Fibroblast of gingiva (primary cell): ENCODE measurements at regions not wholly inside any gene's neighbourhood (a gene's known extent, or its start where the extent isn't known, plus 50 kb on each side); places are given as distances from the start of the nearest gene placed in this dataset.

Experiments used
- DNase-seq: peaks from one replicate; pipeline ENCODE4 v3.0.0-alpha.2; 2011; ENCODE audit warnings: low read depth

DNA sequence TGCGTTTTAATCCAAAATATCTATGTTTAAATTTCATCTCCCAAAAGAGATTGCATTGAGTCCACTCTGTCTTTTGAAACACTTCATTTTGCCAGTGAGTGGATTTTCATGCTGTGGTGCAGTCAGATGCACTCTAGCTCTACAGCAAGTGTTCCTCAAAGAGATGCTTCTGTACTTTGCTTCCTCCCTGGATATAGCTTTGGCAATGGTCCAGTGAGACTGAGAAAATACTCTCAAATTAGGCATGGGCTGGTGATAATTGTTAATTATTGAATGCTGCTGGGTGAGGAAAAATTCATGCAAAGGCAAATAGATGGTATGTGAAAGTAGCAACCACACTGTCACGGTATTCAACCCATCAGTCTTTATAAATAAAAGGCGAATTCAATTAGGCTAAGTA lies 396.9 kb downstream of the ADGRL2 start:
- DNase-seq: no peak

DNA sequence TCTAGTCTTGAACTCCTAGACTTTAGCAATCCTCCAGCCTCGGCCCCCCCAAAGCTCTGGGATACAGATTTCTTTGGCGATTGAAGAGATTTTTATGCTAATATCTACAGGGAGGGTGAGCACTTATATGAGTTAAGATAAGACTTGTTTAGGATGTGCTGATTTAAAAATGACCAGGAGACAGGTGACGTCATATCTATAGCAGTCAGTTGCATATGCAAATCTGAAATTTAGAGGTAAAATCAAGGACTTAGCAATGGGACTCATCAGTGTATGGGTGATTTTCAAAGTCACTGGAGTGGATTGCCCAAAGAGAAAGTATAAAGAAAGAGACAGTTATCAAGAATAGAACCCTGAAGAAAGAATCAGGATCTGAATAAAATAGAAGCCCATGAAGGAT lies 394.5 kb downstream of the ADGRL2 start:
- DNase-seq: no peak

DNA sequence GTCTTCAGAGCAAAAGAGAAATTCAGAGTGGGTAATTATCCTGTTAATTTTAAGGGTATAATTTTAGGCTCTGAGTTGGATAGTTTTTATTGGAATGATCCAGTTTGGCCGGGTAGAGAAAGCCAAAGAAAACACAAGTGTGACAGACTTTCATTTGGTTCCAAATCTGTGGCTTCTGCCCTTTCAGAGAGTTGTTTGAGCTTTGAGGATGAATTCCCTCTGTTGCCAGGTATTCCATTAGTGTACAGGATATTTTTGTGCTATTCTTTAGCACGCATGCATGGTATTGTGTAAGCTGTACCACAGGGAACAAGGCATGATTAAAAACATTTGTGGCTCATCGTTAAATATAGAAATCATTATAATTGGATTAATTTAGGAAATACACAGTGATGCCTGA lies 384.4 kb downstream of the ADGRL2 start:
- DNase-seq: peak; percentile 89

DNA sequence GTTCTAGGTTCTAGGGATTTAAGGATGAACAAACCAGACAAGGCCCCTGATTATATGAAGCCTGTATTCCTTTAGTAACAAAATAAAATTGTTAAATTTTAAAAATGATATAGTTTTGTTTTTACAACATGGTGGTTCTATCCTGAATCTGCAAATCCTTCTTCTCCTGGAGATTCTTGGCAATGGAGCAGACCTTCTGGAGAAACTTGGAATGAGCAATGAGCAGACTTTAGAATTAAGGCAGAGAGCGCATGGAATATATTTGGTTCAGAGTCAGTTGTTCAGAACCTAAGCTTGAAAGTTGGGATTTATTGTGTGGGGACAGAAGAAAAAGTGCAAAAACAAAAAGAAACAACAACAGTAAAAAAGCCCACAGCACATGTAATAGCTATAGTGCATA lies 381.1 kb downstream of the ADGRL2 start:
- DNase-seq: no peak

DNA sequence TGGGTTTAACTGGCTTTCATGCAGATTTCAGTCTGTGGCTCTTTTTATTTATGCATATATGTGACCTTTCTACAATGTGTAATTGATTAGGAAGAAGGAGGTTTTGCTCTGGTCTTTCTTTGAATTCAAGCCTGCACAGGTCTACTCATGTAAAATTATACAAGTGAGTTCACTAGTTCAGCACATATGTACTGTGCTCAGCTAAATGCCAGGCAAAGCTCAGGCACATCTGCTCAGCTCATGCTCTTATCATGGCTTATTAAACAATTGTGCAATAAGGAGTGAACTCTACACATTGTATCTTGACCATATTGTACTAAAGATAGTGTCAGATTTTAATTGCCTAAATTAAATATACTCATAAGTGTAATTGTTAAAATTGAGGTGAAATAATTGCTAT lies 378.4 kb downstream of the ADGRL2 start:
- peak; percentile 23 for DNase-seq

DNA sequence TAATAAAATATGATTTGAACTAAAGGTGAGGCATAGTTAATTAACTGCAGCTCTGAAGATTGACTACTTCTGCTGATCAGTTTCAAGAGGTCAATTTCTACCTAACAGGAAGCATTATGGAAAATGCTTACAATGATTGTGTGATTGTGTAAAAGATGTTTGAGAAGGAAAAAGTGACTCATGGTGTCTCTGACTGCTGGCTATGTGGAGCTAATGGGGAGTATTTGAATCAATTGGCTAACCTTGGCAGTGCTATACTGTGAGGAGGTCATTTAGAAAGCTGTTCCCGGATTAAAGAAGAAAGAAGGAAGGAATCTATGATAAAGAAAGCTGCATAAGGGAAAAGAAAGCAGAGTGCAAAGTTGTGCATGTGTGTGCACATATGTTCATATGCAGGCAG lies 376.5 kb downstream of the ADGRL2 start:
- DNase-seq: peak; percentile 83

DNA sequence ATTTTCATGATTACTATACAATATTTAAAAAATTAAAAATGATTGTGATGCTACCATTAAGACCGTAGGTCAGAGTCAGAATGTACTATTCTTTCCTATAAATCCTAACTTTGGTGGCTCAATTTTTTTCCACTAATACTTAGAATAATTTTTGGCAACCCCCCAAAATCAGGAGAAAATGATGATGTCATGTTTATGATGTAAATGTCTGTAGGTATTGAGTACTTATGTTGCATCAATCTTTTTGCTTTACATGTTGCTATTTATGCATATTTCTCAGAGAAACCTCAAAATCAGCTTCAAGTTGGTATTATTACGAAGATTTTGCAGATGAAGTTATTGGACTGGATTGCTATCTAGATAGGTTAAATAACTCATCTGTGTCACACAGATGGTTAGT lies 371.2 kb downstream of the ADGRL2 start:
- no peak for DNase-seq

DNA sequence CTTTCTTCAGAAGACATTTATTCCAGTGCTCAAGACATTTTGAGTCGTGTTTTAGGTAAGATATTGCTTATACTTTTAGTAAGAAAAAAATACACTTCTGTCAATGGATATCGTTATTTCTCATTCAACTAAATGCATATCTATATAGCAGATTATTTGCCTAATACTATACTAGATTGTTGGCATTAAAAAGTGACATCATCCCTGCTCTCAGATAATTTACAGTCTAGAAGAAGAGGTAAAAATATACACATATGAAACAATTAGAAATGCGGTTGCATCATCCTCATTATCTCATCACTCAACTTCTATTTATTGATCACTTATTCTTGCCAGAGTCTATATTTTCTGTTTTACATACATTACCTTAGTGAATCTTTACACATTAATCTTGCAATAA lies 367.7 kb downstream of the ADGRL2 start:
- no peak for DNase-seq

DNA sequence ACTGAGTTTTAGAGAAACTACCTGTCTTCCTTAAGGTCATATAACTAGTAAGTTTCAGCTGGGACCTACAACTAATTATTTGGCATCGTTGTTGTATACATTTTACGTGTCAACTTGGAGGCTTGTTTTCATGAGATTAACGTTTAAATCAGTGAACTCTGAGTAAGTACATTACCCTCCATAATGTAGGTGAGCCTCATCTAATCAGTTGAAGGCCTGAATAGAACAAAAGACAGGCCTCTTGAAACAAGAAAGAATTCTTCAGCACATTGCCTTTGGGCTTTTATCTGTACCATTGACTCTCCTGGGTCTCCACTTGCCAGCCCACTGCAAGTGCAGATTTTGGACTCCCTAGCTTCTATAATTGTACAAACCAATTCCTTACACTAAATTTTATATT lies 364.6 kb downstream of the ADGRL2 start:
- no peak for DNase-seq

DNA sequence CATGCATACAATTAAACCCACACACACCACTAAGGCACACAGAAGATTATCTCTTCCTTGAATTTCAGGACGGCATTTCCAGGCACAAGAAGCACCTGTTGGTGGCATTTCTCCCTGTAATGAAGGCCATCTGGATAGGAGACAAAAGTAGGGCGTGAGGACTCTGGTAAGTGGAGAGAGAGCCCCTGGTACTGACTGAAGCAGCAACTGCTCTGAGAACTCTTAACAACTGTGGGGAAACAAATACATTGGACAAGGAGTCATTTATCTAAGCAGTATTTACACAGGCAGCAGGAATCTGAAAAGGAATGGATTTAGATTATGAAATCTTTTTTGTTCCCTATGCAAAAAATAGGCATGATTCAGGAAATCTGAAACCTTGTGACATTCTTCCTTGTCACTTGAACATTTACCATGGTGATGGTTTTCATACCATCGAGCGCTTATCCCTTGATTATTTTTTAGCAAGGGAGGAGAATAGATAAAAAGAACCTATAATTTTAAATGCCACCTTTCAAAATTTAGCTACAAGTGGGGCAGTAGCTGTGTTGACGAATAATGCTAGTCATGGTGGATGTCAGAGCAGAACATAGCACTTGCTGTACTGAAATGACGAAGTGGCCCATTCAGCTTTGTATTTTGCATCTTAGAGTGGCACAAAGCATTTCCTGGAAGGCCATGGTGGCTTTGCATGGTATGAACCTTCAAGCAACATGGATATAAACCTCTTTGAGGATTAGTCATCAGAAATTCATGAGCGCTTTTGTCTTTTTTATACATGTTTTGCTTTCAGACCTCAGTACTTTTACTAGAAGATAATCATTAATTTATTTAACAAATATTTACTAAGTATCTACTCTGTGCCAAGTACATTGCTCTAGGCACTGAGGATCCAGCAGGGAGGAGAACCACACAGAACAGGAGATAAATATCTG lies 362.0 kb downstream of the ADGRL2 start:
- peak; percentile 49 for DNase-seq

DNA sequence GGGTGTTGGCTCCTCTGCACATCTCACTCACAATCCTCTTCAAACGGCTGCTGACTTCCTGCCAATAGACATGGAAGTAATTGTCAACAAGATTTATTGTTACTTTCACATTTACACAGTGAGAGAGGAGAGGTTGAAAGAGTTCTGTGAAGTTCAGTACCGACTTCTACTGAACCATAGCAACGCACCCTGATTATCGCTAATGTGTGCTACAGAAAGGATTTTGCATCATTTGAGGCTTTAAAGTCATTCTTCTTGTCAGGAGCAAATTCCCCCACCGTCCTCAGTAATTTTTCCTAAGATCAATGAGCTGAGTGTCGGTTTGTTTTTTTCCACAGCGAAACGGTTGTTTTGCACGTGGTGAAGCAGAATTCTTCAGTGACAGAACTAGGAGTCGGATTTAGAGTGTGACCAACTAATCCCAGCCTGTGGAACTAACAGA lies 361.0 kb downstream of the ADGRL2 start:
- peak; percentile 10 for DNase-seq

DNA sequence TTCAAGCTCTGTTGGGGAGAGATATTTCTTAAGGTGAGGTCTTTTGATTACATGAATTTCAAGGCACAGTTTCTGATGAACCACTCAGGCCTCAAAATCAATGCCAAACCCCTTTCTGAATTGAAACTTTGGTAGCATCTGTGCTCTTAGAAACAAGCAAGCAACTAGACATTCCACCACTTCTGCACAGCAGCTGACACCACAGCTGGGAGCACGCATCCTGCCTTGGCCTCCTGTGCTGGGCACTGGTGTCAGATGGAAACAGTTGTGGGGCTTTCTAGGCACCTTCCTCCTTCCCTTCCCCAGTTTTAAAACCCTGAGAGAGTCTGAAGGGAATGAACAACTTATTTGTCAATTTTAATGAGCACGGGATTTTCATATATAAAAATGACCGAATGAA lies 360.2 kb downstream of the ADGRL2 start:
- DNase-seq: no peak

DNA sequence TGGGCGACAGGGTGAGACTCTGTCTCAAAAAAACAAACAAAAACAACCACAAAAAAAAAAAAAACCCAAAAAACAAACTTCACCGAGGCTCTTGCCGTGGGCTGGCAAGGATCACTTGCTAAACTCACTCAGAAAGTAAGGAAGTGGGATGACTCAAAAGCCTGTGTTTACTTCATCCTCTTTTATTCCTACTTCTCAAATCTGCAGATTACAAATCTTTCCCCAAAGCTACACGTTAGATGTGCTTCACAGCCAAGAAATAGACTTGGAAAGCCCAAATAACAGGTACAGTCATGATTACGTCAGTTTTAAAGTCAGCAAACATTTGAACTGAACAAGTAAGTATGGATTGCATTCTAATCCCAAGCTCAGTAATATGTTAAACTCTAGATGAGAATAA lies 359.3 kb downstream of the ADGRL2 start:
- DNase-seq: peak; percentile 34

DNA sequence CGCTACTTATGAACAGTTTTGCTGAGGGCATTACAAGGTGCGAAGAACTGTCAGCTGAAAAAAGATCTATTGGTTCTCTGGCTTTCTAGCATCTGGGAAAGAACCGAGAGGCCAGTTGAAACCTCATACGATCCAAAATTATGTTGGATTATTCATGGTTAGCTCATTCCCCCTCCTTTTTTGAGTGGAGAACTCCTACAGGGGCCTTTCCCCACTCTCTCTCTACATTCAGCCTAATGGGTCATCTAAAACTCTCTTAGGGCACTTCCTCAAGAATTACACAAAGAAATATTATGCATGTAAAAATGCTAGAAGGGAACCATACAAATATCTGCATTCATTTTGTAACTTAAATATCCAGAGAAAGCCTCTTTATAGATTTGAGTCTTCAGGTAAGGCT lies 358.2 kb downstream of the ADGRL2 start:
- DNase-seq: no peak

DNA sequence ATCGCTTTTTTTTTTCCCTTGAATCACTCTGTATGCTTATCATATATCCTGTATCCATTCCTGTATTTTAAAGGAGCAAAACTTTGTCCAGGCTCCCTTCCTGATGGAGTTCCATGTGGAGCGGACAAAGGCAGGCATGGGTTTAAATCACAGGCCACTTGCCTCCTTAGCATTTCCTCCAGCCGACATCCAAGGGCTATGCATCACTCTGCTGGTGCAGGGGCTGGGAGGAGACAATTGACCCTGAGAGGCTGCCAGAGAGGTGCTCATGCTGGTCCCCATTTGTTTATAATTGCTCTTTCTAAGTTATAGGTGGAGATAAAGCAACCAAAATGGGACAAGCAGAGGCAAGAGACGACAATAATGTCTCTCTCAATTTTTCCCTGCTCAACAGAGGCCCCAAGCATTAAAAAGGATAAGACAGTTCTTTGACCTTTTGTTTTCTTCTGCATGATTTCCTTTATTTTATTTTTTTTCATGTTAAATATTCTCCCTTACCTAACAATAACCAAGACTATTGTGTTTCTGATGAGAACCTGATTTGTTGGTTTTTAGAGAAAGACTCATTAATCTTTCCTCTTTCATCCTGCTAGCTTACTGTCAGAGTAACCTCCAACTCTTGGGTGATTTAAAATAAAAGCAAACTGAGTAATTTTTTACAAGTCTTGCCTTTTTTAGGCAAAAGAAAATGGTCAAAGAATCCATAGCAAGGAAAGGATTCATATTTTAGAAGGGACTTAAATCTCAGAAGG lies 353.7 kb downstream of the ADGRL2 start:
- DNase-seq: no peak

DNA sequence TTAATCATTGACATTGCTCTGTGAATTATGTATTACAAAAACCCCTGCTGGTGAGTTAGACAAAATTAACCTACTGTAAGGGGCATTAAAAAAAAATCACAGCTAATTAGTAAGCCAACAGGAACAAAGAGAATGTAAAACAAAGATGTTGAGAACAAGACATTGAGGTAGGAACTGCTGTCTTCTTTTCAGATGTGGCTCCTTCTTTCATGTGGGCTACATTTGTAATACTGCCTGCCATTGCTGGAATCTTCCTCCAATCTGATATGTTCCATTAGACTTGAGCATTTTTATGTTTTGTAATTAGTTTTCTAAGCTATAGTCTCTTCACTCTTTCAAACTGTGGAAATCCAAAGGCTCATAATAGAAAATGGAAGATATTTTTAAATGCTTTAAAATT lies 353.0 kb downstream of the ADGRL2 start:
- DNase-seq: no peak

DNA sequence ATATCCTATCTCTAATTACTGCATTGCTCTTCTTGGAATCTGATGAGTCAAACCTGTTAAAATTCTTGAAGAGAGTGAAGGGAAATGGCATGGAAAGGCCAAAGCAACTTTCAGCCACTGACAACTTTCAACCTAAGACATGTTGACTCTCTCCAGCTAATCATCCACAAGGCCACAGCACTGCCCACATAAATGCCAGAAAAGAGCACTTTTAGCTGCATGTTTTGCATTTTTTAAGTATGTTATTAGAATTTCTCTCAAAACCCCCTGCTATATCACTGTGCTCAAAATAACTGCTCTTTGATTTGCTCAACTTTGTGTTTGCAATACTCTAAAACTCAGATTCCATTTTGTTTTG lies 352.5 kb downstream of the ADGRL2 start:
- peak; percentile 77 for DNase-seq

DNA sequence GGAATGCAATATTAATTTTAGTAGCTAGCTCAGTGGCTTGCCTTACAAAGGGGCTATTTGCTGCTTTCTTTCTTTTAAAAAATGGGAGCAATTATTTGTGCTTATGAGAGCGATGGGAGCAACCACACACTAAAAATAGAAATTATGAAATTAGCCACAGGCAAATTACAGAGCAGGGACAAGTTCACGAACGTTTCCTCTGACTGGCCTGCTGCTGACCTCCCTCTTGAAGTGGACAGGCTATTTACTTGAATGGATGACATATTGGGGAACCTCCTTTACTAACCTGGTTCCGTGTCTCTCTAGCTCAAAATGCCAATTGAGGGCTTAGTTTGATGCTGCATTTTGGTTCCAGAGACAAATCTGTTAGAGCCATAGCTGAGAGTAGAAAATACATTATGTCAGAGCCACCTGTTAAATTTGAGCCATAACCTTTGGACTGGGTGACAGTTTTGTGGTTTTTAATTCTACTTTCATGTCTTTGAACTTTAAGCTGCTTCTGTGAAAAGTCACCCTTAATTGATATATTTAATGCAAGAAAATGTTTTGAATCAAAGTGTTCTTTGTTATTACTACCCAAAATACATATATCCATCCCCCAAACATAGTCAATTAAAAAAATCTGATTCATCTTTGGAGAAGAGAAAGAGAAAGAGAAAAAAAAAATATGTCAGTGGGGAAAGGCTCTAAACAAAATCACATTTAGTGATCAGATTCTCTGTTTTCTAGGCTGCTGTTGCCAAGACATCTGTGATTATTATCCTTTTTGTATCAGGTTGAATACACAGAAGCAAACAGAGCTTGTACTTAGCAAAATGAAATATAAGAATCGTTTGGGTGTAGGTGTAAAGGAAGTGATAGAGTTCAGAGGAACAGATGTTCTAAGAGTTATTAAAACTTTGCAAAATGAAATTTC lies 351.9 kb downstream of the ADGRL2 start:
- peak; percentile 6 for DNase-seq

DNA sequence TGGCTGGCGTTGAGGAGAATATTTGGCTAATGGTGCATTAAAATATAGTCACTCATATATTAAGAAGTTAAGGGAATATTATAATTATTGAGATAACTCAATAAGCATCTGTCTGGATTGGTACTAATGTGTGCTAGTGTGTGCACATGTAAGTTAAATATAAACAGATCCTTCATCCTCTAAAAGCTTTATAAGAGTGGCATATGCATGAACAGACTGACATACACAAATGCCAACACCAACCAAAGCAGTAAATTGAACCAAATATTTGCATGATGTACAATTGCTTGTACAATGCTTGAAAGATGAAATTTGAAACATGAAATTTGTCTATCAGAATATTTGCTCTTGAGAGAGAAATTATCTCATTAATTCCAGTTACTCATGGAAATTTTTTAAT lies 344.9 kb downstream of the ADGRL2 start:
- DNase-seq: no peak

DNA sequence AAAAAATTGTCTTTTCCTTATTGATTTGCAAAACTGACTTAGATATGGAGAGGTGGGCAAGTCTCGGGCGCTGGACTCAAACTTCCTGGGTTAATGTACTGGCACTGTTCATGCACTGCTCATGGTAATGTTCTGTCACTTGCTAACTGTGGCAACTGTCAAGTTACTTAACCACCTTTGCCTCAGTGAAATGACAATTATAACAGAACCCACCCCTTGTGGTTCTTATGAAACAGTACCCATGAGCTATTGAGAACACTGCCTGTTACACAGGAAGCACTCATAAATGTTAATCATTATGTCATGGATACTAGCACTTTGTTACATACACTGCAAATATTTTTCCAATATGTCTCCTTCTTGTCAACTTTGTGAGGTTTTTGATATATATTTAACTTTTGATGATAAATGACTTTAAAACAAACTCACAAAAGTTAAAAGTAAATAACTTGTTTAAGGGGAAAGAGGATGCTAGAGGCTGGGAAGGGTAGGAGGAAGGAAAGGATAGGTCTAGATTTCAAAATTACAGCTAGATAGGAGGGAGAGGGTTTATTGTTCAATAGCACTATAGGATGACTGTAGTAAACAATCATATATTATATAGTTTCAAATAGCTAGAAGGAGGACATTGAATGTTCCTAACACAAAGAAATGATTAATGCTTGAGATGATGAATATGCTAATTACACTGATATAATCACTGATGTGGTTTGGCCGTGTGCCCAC lies 342.5 kb downstream of the ADGRL2 start:
- DNase-seq: no peak

DNA sequence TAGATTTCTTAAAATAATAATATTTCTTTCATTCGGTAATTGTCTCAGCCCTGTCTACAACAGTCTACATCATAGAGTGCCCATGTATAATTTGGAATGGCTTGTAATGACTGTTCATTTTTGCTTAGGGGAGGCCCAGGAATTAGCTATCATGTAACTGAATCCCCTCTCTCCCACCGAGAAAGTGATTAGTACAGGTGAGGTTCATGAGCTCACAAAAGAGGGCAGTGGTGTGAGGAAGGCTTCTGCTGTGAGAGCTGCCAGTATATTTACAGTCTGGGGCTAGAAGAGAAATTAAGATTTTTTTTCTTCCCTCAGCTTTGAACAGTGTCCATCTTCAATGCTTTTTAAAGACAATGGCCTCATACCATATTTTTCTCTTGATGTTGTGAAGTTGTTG lies 340.7 kb downstream of the ADGRL2 start:
- no peak for DNase-seq
